ENCODE measurements at regions not wholly inside any gene's neighbourhood (a gene's known extent, or its start where the extent isn't known, plus 50 kb on each side); places are given as distances from the start of the nearest gene placed in this dataset.

GRCh38 chr2:41768310-41768709 lies 279.5 kb upstream of the PKDCC start:
- TF ChIP-seq JUND (IDR thresholded peaks at IDR 0.05) (no peak), CTCF (IDR thresholded peaks at IDR 0.05; ENCODE audit: low read depth, low read length, missing input control) (no peak), ATF3 (IDR thresholded peaks at IDR 0.05) (no peak), RXRA (IDR thresholded peaks at IDR 0.05) (no peak), SP1 (IDR thresholded peaks at IDR 0.05) (no peak), REST (IDR thresholded peaks at IDR 0.05) (no peak), TAF1 (conservative IDR thresholded peaks at IDR 0.05) (no peak), EGR1 (IDR thresholded peaks at IDR 0.05; ENCODE audit: low read depth in 2 of 2) (no peak)
